GM12878 (cell line): ENCODE measurements at regions not wholly inside any gene's neighbourhood (a gene's known extent, or its start where the extent isn't known, plus 50 kb on each side); places are given as distances from the start of the nearest gene placed in this dataset.

Experiments
- ELK1 ChIP-seq: IDR thresholded peaks from 2 replicates; pipeline ENCODE4 v1.6.1; 2012; ENCODE audit warnings: low read depth, low read length, improper control_type of control experiment
- KLF5 ChIP-seq: fragments of 450-650 bp; IDR thresholded peaks from 2 replicates; pipeline ENCODE4 v1.6.1; 2014; ENCODE audit warnings: mild to moderate bottlenecking; ENCODE audit not compliant: partially characterized antibody
- RUNX3 ChIP-seq: IDR thresholded peaks from 2 replicates; pipeline ENCODE4 v1.6.1; 2012; ENCODE audit warnings: low read length, inconsistent platforms
- SUZ12 ChIP-seq: fragments of 200-600 bp; sonication (generic); IDR thresholded peaks from one replicate; pipeline ENCODE4 v1.6.1; 2018; ENCODE audit warnings: antibody characterized with exemption, mild to moderate bottlenecking; ENCODE audit not compliant: unreplicated experiment
- TARDBP ChIP-seq: IDR thresholded peaks from 2 replicates; pipeline ENCODE4 v1.6.1; 2016; ENCODE audit warnings: borderline replicate concordance
- YBX1 ChIP-seq: fragments of 450-650 bp; IDR thresholded peaks from 2 replicates; pipeline ENCODE4 v1.6.1; 2016; ENCODE audit warnings: antibody characterized with exemption
- ZNF622 ChIP-seq: fragments of 450-650 bp; IDR thresholded peaks from 2 replicates; pipeline ENCODE4 v1.6.1; 2017; ENCODE audit warnings: mild to moderate bottlenecking, inconsistent platforms
- TF ChIP-seq, protein P1 (sequence below): fragments of 450-650 bp; IDR thresholded peaks from 2 replicates; pipeline ENCODE4 v1.6.1; 2017; ENCODE audit warnings: borderline replicate concordance
- TF ChIP-seq, protein P2 (sequence below): IDR thresholded peaks from 2 replicates; pipeline ENCODE4 v1.6.1; 2012; ENCODE audit warnings: mild to moderate bottlenecking, low read depth, low read length

DNA sequence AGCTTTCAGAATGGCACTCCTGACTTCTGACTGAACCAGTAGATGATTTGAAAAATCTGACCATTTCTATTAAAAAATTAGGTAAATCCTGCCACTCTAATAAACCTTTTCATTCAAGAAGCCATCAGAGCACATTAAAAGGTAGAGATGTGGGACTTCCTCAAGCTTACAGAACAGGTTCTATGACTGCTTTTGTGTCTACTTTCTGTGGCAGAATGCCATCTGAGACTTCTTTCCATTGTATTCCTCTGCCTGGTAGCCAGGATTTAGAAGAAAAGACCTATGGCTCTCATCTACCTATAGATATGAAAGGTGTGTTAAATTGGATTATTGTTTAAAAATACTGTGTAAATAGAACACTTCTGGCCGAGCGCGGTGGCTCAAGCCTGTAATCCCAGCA is 99.9 kb upstream of the NABP1 start (continued):
- no peak for TF ChIP-seq KLF5
- no peak for TF ChIP-seq YBX1
- no peak for TF ChIP-seq SUZ12
- TF ChIP-seq TARDBP = no peak
- TF ChIP-seq ELK1 = no peak
- no peak for TF ChIP-seq ZNF622
- TF ChIP-seq, protein P1, sequence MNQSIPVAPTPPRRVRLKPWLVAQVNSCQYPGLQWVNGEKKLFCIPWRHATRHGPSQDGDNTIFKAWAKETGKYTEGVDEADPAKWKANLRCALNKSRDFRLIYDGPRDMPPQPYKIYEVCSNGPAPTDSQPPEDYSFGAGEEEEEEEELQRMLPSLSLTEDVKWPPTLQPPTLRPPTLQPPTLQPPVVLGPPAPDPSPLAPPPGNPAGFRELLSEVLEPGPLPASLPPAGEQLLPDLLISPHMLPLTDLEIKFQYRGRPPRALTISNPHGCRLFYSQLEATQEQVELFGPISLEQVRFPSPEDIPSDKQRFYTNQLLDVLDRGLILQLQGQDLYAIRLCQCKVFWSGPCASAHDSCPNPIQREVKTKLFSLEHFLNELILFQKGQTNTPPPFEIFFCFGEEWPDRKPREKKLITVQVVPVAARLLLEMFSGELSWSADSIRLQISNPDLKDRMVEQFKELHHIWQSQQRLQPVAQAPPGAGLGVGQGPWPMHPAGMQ = no peak
- TF ChIP-seq RUNX3 = no peak
- TF ChIP-seq, protein P2, sequence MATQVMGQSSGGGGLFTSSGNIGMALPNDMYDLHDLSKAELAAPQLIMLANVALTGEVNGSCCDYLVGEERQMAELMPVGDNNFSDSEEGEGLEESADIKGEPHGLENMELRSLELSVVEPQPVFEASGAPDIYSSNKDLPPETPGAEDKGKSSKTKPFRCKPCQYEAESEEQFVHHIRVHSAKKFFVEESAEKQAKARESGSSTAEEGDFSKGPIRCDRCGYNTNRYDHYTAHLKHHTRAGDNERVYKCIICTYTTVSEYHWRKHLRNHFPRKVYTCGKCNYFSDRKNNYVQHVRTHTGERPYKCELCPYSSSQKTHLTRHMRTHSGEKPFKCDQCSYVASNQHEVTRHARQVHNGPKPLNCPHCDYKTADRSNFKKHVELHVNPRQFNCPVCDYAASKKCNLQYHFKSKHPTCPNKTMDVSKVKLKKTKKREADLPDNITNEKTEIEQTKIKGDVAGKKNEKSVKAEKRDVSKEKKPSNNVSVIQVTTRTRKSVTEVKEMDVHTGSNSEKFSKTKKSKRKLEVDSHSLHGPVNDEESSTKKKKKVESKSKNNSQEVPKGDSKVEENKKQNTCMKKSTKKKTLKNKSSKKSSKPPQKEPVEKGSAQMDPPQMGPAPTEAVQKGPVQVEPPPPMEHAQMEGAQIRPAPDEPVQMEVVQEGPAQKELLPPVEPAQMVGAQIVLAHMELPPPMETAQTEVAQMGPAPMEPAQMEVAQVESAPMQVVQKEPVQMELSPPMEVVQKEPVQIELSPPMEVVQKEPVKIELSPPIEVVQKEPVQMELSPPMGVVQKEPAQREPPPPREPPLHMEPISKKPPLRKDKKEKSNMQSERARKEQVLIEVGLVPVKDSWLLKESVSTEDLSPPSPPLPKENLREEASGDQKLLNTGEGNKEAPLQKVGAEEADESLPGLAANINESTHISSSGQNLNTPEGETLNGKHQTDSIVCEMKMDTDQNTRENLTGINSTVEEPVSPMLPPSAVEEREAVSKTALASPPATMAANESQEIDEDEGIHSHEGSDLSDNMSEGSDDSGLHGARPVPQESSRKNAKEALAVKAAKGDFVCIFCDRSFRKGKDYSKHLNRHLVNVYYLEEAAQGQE = no peak
